Activated CD8-positive, alpha-beta T cell treated with anti-CD3 and anti-CD28 coated beads for 36 hours (primary cell): ENCODE measurements at regions not wholly inside any gene's neighbourhood (a gene's known extent, or its start where the extent isn't known, plus 50 kb on each side); places are given as distances from the start of the nearest gene placed in this dataset.

Source experiments
- ATAC-seq: fragments of 200-7000 bp; cut with Tn5 transposase; one replicate; pipeline ENCODE4 v1.10.0; 2021; ENCODE audit warnings: mild to moderate bottlenecking, moderate library complexity
- CTCF ChIA-PET: fragments of 350-600 bp; sonication (Branson Sonifier 250); formaldehyde crosslinking; loops from one replicate; lab custom pipeline; 2021; ENCODE audit warnings: antibody characterized with exemption; lab: Charles Lee
- POLR2A ChIA-PET: fragments of 350-600 bp; sonication (Branson Sonifier 250); formaldehyde crosslinking; loops from one replicate; lab custom pipeline; 2021; ENCODE audit warnings: antibody characterized with exemption; lab: Charles Lee
- DNase-seq: peaks from one replicate; pipeline ENCODE4 v3.0.0-alpha.2; 2020
- H3K27ac Mint-ChIP-seq: one replicate; pipeline ENCODE4 v1.8.0; 2021; ENCODE audit warnings: mild to moderate bottlenecking, mixed read lengths
- H3K27me3 Mint-ChIP-seq: one replicate; pipeline ENCODE4 v1.8.0; 2021; ENCODE audit warnings: mixed read lengths
- H3K36me3 Mint-ChIP-seq: one replicate; pipeline ENCODE4 v1.8.0; 2021; ENCODE audit warnings: low read depth, mixed read lengths
- H3K4me1 Mint-ChIP-seq: one replicate; pipeline ENCODE4 v1.8.0; 2021; ENCODE audit warnings: low read depth, mixed read lengths
- H3K4me3 Mint-ChIP-seq: one replicate; pipeline ENCODE4 v1.8.0; 2021; ENCODE audit warnings: mild to moderate bottlenecking, moderate library complexity, mixed read lengths
- H3K9me3 Mint-ChIP-seq: one replicate; pipeline ENCODE4 v1.8.0; 2021; ENCODE audit warnings: mixed read lengths
- CTCF ChIP-seq: fragments of 200-600 bp; IDR thresholded peaks from one replicate; pipeline ENCODE4 v1.8.0; 2022; ENCODE audit warnings: antibody characterized with exemption, mild to moderate bottlenecking
- intact Hi-C: fragments of 100-400 bp; cut with micrococcal nuclease; formaldehyde crosslinking; loops from one replicate; pipeline ENCODE4 v1.10.0; 2022

GRCh38 chr7:119696336-119696735, 576.6 kb upstream of the KCND2 start:
- H3K9me3 Mint-ChIP-seq, result peaks cover 9% of the 10 kb centered on the region
- no peaks in the 10 kb centered on the region for H3K36me3 Mint-ChIP-seq
- no peak for ATAC-seq
- CTCF ChIA-PET, result no interaction called here
- H3K27me3 Mint-ChIP-seq, result no peaks in the 10 kb centered on the region
- no peak for DNase-seq
- TF ChIP-seq CTCF, result no peak
- H3K27ac Mint-ChIP-seq, result no peak overlapping the region
- H3K4me3 Mint-ChIP-seq, result no peak overlapping the region
- POLR2A ChIA-PET, result no interaction called here
- intact Hi-C loops, result no loop called here
- H3K4me1 Mint-ChIP-seq, result no peaks in the 10 kb centered on the region

- ChIA-PET POLR2A (no interaction called here), CTCF (no interaction called here)
- Mint-ChIP-seq H3K27me3 (no peaks in the 10 kb centered on the region), H3K36me3 (no peaks in the 10 kb centered on the region), H3K9me3 (peaks cover 20% of the 10 kb centered on the region), H3K4me3 (no peak overlapping the region), H3K4me1 (no peaks in the 10 kb centered on the region), H3K27ac (no peak overlapping the region)
- no peak for DNase-seq
- TF ChIP-seq CTCF, result no peak
- no peak for ATAC-seq
- intact Hi-C loops, result no loop called here
Observed at GRCh38 chr7:119703895-119704294, 569.1 kb upstream of the KCND2 start.

- Mint-ChIP-seq H3K36me3 (no peaks in the 10 kb centered on the region), H3K4me3 (no peak overlapping the region)
- TF ChIP-seq CTCF, result no peak
Observed at GRCh38 chr7:119706608-119707007, 566.4 kb upstream of the KCND2 start.

GRCh38 chr7:119708891-119709290, 564.1 kb upstream of the KCND2 start:
- Mint-ChIP-seq H3K4me3 (no peak overlapping the region), H3K4me1 (no peaks in the 10 kb centered on the region), H3K27ac (no peak overlapping the region), H3K27me3 (no peaks in the 10 kb centered on the region), H3K36me3 (no peaks in the 10 kb centered on the region), H3K9me3 (peaks cover 19% of the 10 kb centered on the region)
- intact Hi-C loops, result no loop called here
- CTCF ChIA-PET, result no interaction called here
- ATAC-seq (no peak), DNase-seq (no peak)
- TF ChIP-seq CTCF, result no peak
- POLR2A ChIA-PET, result no interaction called here

More at GRCh38 chr7:119706608-119707007, 566.4 kb upstream of the KCND2 start:
- no peaks in the 10 kb centered on the region for H3K27me3 Mint-ChIP-seq
- no peak overlapping the region for H3K27ac Mint-ChIP-seq
- ChIA-PET POLR2A (no interaction called here), CTCF (no interaction called here)
- DNase-seq (no peak), ATAC-seq (no peak)
- H3K9me3 Mint-ChIP-seq, result peaks cover 20% of the 10 kb centered on the region
- H3K4me1 Mint-ChIP-seq, result no peaks in the 10 kb centered on the region
- intact Hi-C loops, result no loop called here

- no peak overlapping the region for H3K4me3 Mint-ChIP-seq
- H3K4me1 Mint-ChIP-seq, result no peaks in the 10 kb centered on the region
- ChIA-PET POLR2A (no interaction called here), CTCF (no interaction called here)
- H3K27ac Mint-ChIP-seq, result no peak overlapping the region
- no peak for TF ChIP-seq CTCF
- H3K36me3 Mint-ChIP-seq, result no peaks in the 10 kb centered on the region
- H3K27me3 Mint-ChIP-seq, result no peaks in the 10 kb centered on the region
- DNase-seq (no peak), ATAC-seq (no peak)
- intact Hi-C loops, result no loop called here
- H3K9me3 Mint-ChIP-seq, result peaks cover 15% of the 10 kb centered on the region
Observed at GRCh38 chr7:119711104-119711503, 561.9 kb upstream of the KCND2 start.
